NAMALWA (cell line): ENCODE measurements at regions not wholly inside any gene's neighbourhood (a gene's known extent, or its start where the extent isn't known, plus 50 kb on each side); places are given as distances from the start of the nearest gene placed in this dataset.
"Not testable (repeated sequence)": the region's sequence is repeated elsewhere in the genome, so short reads cannot be mapped to it uniquely, and the experiment has no call there.

Experiments
- DNase-seq: peaks from one replicate; pipeline ENCODE4 v3.0.0-alpha.2; 2015; ENCODE audit warnings: low spot score

DNA sequence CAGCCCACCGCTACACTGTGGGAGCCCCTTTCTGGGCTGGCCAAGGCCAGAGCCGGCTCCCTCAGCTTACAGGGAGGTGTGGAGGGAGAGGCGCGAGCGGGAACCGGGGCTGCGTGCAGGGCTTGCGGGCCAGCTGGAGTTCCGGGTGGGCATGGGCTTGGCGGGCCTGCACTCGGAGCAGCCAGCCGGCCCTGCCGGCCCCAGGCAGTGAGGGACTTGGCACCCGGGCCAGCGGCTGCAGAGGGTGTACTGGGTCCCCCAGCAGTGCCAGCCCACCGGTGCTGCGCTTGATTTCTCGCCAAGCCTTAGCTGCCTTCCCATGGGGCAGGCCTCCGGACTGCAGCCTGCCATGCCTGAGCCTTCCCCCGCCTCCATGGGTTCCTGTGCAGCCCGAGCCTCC lies 306.2 kb downstream of the PPP4R3C start:
- DNase-seq = not testable (repeated sequence)

DNA sequence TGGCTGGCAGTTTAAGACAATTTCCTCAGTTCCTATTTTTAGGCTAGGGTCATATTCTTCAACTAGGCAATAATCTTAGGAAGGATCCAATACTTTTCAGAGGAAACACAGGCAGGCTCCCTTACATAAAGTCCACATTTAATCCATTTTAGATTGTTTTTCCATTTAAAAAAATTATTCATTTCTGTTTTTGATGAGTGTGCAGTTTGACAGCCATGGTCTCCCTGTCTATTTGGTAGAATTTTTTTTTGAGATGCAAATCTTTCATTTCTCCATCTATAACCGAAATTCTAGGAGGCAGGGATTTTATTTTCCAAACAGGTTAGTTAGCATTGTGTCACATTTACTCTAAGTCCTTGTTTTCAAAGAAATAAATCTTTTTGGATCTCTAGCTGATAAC lies 326.8 kb downstream of the PPP4R3C start:
- no peak for DNase-seq

DNA sequence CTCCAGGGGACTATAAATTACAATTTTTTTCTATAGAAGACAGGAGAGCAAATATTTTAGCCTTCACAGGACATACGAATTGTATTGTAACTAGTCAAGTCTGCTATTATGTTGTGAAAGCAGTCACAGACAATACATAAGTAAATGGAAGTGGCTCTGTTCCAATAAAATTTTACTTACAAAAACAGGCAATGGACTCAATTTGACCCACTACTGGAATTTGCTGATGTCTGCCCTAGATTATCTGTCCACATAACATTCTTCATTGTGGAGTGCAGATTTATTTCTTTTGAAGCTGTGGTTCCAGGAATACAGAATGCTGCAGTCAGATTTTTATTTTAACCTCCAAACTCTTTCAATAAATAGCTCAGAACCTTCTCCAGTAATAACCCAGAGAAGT lies 330.3 kb downstream of the PPP4R3C start:
- no peak for DNase-seq

DNA sequence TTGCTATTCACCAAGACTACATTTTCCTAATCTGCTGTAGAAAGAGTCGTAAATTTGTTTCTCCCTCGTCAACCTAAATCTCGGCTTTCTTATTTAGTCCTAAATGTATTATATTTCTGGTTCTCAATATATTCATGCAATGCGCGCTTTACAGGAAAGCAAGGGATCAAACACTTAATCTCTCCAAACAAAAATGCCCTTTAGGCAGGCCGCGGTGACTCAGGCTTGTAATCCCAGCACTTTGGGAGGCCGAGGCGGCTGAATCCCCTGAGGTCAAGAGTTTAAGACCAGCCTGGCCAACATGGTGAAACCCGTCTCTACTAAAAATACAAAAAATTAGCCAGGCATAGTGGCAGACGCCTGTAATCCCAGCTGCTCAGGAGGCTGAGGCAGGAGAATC lies 376.0 kb downstream of the PPP4R3C start:
- not testable (repeated sequence) for DNase-seq

DNA sequence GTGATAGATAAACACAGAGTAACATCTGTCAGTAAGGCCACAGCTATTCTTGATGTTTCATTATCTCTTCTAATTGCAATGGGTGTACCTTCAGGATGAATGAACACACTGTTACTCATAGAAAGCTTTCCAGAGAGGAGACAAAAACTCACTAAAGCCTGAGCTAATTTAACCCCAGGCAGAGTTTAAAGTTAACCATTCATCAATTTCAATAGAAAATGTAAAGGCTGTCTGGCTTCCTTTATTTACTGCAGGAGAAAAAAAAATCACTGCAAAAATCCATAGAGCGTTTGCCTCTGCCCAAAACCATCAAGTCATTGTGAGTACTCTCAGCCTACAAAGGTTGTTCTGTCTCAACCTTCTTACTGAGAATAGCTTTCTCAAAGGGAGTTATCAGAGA lies 376.9 kb downstream of the PPP4R3C start:
- no peak for DNase-seq

DNA sequence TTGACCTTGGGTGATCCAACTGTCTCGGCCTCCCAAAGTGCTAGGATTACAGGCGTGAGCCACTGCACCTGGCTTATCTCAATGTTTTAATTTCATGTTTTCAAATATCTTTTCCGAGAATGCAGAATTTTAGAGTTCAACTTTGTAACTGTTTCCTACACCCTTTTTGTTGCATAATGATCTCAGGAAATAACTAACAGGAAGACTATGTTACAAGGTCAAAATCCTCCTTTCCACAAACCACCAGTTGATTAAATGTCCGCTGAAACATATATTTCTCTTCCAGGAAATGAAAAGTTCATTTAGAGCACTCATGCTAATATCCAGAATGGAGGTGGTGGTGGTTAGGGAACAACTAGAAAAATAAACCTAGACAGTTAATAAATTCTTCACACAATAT lies 377.8 kb downstream of the PPP4R3C start:
- no peak for DNase-seq

DNA sequence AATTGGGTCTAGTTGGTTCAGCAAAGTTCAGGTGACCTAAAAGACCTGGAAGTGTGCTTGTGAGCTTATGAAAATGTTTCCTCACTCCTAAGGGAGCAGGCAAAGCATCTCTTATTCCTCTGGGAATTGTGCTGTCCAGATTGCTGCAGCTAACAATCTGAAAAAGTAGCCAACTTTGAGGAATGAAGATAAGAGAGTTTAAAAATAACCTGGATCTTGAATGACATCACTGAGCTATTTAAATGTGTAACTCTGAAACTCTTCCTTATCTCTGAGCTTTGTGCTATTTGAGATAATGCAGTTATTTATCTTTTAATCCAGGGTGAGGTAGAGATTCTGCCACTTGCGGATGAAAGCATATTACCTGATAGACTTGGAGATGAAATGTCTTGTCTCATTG lies 384.8 kb downstream of the PPP4R3C start:
- no peak for DNase-seq

DNA sequence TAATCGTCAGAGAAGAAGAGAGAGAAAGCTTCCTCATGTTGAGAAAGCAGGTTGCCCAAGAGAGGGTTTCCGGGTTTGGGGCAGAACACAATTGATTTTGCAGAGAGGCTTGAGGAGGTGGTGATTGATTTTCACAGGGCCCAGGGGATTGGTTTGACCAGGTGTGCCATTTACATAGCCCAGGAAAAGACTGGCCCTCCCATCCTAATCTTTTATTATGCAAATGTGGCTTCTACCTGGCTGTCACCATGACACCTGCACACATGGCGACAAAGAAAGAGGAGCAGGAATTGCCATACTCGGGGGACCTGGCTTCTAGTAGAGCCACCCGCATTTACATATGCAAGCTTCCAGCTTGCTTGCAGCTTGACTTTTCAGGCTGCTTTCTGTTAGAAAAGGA lies 405.3 kb downstream of the PPP4R3C start:
- DNase-seq = no peak

DNA sequence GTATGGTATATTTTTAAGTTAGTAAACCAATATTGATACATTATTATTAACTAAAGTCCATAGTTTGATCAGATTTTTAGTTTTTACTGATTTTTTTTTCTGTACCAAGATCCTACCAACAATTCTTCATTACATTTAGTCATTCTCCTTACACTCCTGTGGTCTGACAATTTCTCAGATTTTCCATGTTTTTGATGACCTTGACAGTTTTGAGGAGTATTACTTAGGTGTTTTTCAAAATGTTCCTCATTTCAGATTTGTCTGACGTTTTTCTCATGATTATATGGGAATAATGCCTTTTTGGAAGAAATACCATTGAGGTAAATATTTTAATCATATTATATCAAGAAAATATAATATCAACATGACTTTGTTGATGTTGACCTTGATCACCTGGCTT lies 423.8 kb downstream of the PPP4R3C start:
- DNase-seq = no peak

DNA sequence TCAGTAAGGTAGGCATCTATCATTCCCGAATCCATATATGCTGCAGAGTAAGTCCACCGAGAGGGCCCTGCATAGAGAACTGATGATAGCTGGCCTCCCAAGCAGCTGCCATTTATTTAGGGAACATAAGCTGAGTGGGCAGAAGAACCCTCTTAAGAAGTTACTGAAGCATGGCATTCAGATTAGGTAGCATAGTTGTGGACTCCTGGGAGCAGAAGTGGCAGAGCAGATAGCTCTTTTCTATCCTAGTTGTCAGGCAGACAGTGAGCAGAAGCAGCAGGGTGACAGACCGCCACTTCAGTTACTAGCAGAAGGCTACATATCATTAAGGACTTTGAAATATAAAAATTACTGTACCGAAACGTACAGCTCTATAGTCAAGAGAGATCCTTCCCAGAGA lies 454.7 kb downstream of the PPP4R3C start:
- no peak for DNase-seq

DNA sequence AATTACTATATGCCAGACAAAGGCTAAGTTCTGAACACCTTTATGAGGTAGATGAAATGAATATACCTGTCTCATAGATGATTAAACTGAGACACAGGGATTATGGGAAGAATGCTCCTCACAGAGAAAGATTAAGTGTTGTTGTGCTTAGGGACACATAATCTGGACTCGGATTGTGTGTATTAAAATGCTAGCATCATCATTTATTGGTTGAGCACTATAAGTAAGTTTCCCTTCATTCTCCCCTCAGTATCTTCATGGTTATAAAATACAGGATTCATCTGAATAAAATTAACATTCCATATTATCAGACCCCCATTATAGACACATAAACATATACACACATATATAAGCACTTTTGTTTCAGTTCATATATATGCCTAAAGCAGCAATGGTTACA lies 463.5 kb downstream of the PPP4R3C start:
- no peak for DNase-seq

DNA sequence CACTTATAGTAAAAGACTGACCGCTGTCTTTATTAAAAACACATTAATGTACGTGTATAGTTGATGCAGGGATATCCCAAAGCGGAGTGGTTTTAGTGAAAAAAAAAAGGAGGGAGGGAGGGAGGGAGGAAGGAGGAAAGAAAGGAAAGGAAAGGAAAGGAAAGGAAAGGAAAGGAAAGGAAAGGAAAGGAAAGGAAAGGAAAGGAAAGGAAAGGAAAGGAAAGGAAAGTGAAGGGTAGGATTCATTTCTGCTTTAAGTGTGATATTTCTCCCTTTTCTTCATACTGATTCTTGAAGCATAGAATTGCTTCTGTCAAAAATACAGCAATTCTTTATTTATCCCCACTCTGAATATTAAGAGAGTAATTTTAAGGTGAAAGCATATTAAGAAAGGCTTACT lies 504.9 kb downstream of the PPP4R3C start:
- DNase-seq = no peak

DNA sequence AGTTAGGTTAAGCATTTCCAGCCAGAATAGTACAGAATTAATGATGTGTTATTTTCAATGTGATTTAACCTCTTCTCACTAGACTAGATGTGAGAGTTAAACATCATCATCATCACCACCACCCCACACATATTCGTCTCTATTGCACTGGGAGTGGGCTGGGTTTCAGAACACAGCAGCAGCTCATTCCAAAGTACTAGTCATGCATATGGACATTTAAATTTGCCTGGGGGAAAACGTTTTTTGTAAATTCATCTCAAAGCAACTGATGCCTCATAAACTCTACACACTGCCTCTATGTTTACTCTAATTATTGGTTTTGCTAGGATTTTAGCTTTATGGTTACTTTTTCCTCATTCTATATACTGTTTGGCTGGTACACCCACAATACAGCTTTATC lies 509.1 kb downstream of the PPP4R3C start:
- DNase-seq = no peak

DNA sequence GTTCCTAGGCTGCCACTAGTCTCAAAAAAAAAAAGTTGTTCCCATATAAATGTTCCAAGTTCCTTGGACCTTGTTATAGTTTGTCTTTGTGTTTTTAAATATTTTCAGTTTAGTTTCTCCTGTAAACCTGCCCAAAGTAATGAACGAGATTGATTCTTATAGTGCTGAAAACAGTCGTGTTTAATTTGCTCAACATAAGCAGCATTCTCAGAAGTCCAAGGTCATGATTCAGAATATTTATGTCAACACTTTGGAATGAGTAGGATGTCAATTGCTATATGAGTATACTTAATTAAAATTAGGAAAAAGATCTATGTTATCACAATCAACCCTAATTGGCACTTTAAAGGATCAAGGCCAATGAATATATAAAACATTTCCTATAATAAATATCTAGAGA lies 510.9 kb downstream of the PPP4R3C start:
- no peak for DNase-seq

DNA sequence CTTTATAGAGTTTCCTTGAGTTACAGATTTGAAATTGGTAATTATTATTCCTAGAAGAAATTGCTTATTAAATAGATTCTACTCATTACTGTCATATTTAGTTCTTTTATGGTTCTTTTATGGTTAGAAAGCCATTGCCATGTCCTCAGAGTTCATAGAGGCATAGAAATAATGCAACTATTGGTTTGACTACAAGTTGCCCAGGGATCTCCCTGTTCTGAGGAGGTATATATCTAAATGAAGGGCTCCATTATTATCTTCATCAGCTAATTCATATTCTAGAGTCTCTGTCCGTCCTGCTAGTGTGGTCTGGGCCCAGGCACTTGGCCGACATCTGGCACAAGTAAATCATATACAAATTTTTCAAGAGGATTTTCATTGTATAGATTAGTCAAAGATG lies 535.7 kb downstream of the PPP4R3C start:
- no peak for DNase-seq

DNA sequence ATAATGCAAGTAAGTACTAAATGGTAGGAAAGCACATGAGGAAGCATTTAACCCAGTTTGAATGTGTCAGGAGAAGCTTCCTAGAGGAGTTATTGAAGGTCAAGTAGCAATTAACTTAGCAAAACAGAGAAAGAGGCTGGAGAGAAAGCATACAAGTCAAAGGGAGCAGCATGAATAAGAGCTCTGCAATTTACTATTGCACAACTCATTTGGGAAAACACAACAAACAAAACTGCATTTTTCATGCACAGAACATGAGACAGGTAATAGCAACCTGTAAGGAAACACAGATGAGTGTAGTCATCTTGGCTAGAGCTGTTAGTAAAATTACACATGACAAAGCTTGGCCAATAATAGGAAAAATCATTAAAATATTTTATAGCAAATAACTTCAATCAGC lies 538.1 kb downstream of the PPP4R3C start:
- DNase-seq = no peak

DNA sequence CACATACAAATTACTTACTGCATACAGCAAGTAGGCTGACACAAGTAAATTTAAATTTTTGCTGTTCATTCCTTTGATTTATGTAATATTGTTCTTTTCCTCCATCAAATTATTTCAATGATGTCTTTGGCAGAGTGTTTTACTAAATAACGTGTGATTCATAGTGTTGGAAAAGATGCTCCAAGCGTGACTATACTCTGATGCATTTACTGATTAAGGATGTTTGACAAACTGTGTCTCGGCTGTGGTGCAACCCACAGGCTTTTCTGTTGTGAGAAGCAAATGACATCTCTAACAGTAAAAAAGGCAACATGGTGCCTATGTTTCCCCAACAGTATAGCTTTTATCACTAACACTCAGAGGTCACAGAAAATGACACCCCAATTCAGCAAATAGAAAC lies 540.9 kb downstream of the PPP4R3C start:
- no peak for DNase-seq

DNA sequence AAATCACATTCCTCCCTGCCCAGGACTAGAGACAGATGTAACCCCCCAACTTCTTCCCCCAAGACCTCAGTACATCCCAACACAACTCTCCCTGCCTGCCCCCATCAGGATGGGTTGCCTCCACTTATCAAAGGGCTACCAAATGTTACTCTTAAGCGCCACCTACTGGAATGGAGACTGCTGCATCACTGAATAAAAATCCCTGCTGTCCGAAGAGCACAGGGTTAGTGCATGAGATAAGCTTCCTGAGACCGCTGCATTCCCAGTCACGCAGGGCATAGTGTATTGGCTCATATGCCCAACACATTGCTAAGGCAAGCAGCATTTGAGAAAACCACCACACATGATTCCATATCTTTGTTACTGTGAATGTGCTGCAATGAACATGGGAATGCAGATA lies 544.5 kb downstream of the PPP4R3C start:
- peak; percentile 38 for DNase-seq

DNA sequence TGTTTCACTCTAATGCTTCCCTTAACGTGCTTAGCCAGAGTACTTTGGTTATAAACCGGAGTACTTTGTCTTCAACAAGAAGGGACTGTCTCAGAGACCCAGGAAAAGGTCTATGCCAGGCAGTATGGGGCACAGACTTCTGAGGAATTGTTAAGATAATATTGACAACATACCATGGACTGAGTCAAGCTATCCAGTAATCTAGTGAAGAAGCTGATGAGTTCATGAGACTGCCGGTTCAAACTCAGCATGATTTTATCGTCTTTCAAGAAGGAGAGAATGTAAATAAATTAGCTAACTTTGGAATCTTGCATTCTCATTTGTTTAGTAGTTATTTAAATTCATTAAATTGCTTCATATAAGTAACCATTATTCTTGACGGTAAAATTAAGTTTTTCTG lies 546.1 kb downstream of the PPP4R3C start:
- no peak for DNase-seq

DNA sequence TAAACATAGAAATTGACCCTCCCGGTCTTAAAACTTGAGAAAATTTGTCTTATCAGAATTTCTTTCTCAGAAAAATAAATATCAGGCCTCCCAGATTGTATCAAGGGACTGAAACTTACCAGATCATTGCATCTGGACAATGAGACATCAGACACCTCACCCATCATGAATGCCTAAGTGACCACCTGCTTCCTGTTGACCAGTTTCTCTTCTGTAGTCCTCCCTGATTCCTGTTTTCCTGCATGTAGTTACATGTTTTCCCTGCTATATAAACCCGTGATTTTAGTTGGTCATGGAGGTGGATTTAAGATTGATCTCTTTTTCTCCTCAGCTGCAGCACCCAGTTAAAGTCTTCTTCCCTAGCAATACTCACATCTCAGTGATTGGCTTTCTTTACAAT lies 548.1 kb downstream of the PPP4R3C start:
- no peak for DNase-seq

DNA sequence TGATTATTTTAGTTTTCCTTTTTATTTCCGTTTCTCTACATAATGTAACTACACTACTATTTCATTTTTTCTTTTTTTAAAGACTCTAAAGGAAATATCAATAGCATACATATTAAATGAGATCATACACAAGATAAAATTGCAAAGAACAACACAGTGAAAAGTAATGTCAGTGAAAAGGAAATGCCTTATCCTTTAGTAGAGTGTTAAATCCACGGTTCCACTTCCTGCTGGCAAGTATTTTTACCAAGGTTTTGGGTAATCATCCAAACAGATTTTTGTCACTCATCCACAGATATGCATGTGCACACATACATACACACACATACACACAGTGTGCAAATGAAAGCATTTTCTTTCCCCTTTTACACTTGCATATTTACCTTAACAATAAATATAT lies 548.9 kb downstream of the PPP4R3C start:
- no peak for DNase-seq

DNA sequence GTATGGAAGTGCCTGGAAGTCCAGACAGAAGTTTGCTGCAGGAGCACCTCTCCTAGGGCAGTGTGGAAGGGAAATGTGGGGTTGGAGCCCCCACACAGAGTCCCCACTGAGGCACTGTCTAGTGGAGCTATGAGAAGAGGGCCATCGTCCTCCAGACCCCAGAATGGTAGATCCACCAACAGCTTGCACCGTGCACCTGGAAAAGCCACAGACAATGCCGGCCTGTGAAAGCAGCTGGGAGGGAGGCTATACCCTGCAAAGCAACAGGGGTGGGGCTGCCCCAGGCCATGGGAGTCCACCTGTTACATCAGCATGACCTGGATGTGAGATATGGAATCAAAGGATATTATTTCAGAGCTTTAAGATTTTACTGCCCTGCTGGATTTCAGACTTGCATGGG lies 551.4 kb downstream of the PPP4R3C start:
- not testable (repeated sequence) for DNase-seq

DNA sequence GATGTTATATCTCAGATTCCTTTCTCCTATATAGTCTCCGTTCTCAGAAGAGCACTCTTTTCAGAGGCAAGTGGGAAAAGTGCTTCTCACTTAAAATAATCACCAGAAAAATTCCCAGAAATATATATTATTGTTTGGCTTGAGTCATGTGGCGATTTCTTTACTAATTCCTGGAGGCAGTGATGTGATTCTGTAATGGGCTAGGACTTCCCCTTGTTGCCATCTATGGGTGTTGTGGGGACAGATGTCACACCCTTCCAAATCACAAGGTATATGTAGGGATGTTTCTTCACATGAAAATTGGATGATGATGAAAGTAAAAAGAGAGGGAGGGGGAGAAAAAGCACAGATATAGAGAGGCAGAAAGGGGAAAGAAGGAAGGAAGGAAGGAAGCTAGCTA lies 553.4 kb downstream of the PPP4R3C start:
- DNase-seq = no peak

DNA sequence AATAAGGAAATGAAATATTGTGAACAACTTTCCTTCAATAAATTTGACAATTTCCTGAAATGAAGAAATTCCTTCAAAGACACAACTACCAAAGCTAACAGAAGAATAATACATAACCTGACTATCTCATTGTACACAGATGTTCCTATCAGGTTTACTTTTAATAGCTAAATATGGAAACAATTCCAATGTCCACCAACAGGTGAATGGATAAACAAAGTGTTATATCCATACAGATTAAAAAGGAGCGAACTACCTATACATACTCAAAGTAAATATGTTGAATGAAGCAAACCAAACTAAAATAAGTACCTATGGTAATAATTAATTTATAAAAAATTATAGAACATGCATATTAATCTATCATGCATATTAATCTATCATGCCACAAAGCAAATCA lies 554.9 kb downstream of the PPP4R3C start:
- no peak for DNase-seq

DNA sequence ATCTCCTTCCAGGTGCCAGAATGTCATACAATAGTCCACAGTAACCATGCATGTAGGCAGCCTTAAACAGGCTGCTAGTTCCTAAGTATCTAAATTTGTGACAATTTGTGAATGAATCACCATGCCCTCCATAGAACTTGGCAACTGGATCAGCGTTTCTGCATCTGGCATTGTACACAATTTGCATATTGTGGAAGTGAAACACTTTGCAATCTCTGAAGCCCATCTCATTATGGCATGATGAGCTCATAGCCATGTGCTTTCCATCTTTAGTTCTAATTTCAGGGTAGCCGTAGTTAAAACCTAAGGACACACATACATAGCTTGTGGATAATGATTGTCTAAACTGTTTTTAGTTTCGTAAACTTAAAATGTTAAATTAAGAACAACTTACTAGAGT lies 573.6 kb downstream of the PPP4R3C start:
- DNase-seq = peak; percentile 0
